ENCODE measurements at regions not wholly inside any gene's neighbourhood (a gene's known extent, or its start where the extent isn't known, plus 50 kb on each side); places are given as distances from the start of the nearest gene placed in this dataset.
"Not testable (repeated sequence)": the region's sequence is repeated elsewhere in the genome, so short reads cannot be mapped to it uniquely, and the experiment has no call there.

GRCh38 chr7:12839508-12840153, 152.2 kb downstream of the ARL4A start (continued):
- TF ChIP-seq GLIS3 (CRISPR knock-in tag; IDR thresholded peaks at IDR 0.05) (no peak), CREB5 (CRISPR knock-in tag; IDR thresholded peaks at IDR 0.05; ENCODE audit: low read depth) (no peak), TCF4 (CRISPR knock-in tag; IDR thresholded peaks at IDR 0.05; ENCODE audit: borderline replicate concordance) (no peak), SNAI2 (CRISPR knock-in tag; IDR thresholded peaks at IDR 0.05) (no peak)

GRCh38 chr7:12844732-12845131, 157.3 kb downstream of the ARL4A start:
- ATAC-seq = not testable (repeated sequence)

- ATAC-seq = no peak
- TF ChIP-seq ZNF565 (CRISPR knock-in tag; conservative IDR thresholded peaks at IDR 0.05; ENCODE audit: low read depth) (no peak), TCF4 (CRISPR knock-in tag; IDR thresholded peaks at IDR 0.05; ENCODE audit: borderline replicate concordance) (no peak), TSHZ2 (CRISPR knock-in tag; IDR thresholded peaks at IDR 0.05) (no peak), PATZ1 (CRISPR knock-in tag; IDR thresholded peaks at IDR 0.05; ENCODE audit: borderline replicate concordance) (no peak), BACH2 (CRISPR knock-in tag; IDR thresholded peaks at IDR 0.05; ENCODE audit: borderline replicate concordance) (no peak), ZC3H10 (CRISPR knock-in tag; IDR thresholded peaks at IDR 0.05) (no peak), ISL1 (CRISPR knock-in tag; IDR thresholded peaks at IDR 0.05) (no peak), ESRRG (CRISPR knock-in tag; IDR thresholded peaks at IDR 0.05) (no peak), ARNTL (CRISPR knock-in tag; IDR thresholded peaks at IDR 0.05; ENCODE audit: borderline replicate concordance, low read depth) (no peak), TOX (CRISPR knock-in tag; IDR thresholded peaks at IDR 0.05; ENCODE audit: borderline replicate concordance) (no peak), GLIS3 (CRISPR knock-in tag; IDR thresholded peaks at IDR 0.05) (no peak), ZNF70 (CRISPR knock-in tag; IDR thresholded peaks at IDR 0.05) (no peak), OSR1 (CRISPR knock-in tag; IDR thresholded peaks at IDR 0.05) (no peak), PPARA (CRISPR knock-in tag; IDR thresholded peaks at IDR 0.05; ENCODE audit: borderline replicate concordance) (no peak), SNAI2 (CRISPR knock-in tag; IDR thresholded peaks at IDR 0.05) (no peak), ZFP3 (CRISPR knock-in tag; IDR thresholded peaks at IDR 0.05) (no peak)
Measured at GRCh38 chr7:12847001-12847400, 159.6 kb downstream of the ARL4A start.

- no peak for ATAC-seq
- TF ChIP-seq ZNF70 (CRISPR knock-in tag; IDR thresholded peaks at IDR 0.05) (no peak), CREB5 (CRISPR knock-in tag; IDR thresholded peaks at IDR 0.05; ENCODE audit: low read depth) (no peak), PATZ1 (CRISPR knock-in tag; IDR thresholded peaks at IDR 0.05; ENCODE audit: borderline replicate concordance) (no peak), CSRNP3 (CRISPR knock-in tag; IDR thresholded peaks at IDR 0.05) (no peak), PPARA (CRISPR knock-in tag; IDR thresholded peaks at IDR 0.05; ENCODE audit: borderline replicate concordance) (no peak), BACH2 (CRISPR knock-in tag; IDR thresholded peaks at IDR 0.05; ENCODE audit: borderline replicate concordance) (no peak), RARB (CRISPR knock-in tag; IDR thresholded peaks at IDR 0.05) (no peak)
Measured at GRCh38 chr7:12851142-12851541, 163.7 kb downstream of the ARL4A start.

Measured in SK-N-SH treated with all-trans-retinoic acid at 6 μM for 48 hours (cell line).